BJ (cell line): ENCODE measurements at regions not wholly inside any gene's neighbourhood (a gene's known extent, or its start where the extent isn't known, plus 50 kb on each side); places are given as distances from the start of the nearest gene placed in this dataset.

Source experiments
- CTCF ChIA-PET: fragments of 350-600 bp; formaldehyde crosslinking; extraction: SDS; loops from one replicate; lab custom pipeline; 2021; ENCODE audit warnings: antibody characterized with exemption, inconsistent platforms; lab: Yijun Ruan, JAX
- POLR2A ChIA-PET: fragments of 300-600 bp; sonication (Branson Sonifier 250); formaldehyde crosslinking; extraction: SDS; loops from one replicate; lab custom pipeline; 2021; ENCODE audit warnings: antibody characterized with exemption; lab: Charles Lee
- DNase-seq: peaks from one replicate; pipeline ENCODE4 v3.0.0-alpha.2; 2011; ENCODE audit warnings: low read depth
- H3K27me3 ChIP-seq: 2 replicates; pipeline ENCODE4 v1.6.0; 2011; ENCODE audit warnings: low read length; ENCODE audit not compliant: control insufficient read depth, insufficient read depth
- H3K36me3 ChIP-seq: 2 replicates; pipeline ENCODE4 v1.5.1; 2011; ENCODE audit warnings: low read length; ENCODE audit not compliant: control insufficient read depth, insufficient read depth
- H3K4me3 ChIP-seq: 2 replicates; pipeline ENCODE4 v1.5.1; 2011; ENCODE audit warnings: low read depth, mild to moderate bottlenecking, control low read depth, low read length
- CTCF ChIP-seq: IDR thresholded peaks from 2 replicates; pipeline ENCODE4 v1.5.1; 2011; ENCODE audit warnings: low read depth, mild to moderate bottlenecking, control low read depth, inconsistent platforms, low read length, moderate library complexity; ENCODE audit not compliant: insufficient read depth

- TF ChIP-seq CTCF = no peak
- Histone ChIP-seq H3K4me3 (no peak overlapping the region), H3K27me3 (peaks cover 1% of the 10 kb centered on the region; the same call in 1 of the 2 replicates), H3K36me3 (no peaks in the 10 kb centered on the region)
- DNase-seq = no peak
- ChIA-PET POLR2A (no interaction called here), CTCF (no interaction called here)
Measured at GRCh38 chr18:24928301-24928878, 423.6 kb downstream of the ZNF521 start.

DNA sequence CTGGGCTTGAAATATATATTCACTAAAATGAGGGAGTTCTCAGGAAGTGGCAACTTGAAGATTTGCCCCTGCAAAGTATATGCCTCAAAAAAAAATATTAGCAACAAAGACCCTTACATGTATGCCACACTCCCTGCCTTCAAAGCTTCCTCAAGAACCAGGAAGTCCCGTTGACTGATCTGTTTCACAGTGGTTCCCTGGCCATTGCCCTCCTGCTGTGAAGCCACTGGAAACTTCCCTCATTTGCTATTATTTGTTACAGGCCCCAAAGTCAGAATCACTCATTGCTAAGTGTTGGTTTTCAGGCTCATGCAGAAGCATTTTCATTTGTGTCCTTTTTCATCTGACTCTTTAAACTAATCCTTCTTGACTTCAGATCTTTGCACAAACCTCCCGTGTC lies 421.5 kb downstream of the ZNF521 start:
- no peak overlapping the region for H3K4me3 ChIP-seq
- no peak for TF ChIP-seq CTCF
- POLR2A ChIA-PET = no interaction called here

DNA sequence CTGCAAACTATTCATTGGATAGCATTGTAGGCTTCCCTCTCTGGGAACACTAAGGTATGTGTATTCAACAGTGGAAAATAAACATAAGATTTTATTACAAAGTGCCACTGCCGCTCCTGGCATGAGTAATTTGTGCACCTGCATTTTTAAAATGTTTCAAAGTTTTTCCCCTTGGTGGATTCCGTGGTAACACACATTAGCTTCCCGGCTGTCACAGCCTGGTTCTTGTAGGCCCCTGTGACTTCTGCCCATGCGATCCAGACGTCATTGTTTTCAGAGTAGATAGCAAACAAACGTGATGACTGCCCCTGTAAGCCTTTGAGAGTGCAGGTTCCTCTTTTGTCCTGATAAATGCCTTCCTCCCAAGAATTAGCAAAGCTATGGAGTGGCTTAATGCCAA lies 421.0 kb downstream of the ZNF521 start:
- CTCF ChIA-PET = interaction anchor here (0.9 to 1.5 kb wide), 2 partner anchors 12 to 14 kb away, joined by 3 read pairs; no protein-coding TSS in a partner anchor
- no peaks in the 10 kb centered on the region for H3K36me3 ChIP-seq
- POLR2A ChIA-PET = no interaction called here
- no peak overlapping the region for H3K4me3 ChIP-seq
- H3K27me3 ChIP-seq = peaks cover 1% of the 10 kb centered on the region; the same call in 1 of the 2 replicates
- DNase-seq = no peak
- no peak for TF ChIP-seq CTCF

More for the DNA sequence above, 421.5 kb downstream of the ZNF521 start:
- no peaks in the 10 kb centered on the region for H3K36me3 ChIP-seq
- no peak for DNase-seq
- CTCF ChIA-PET = interaction anchor here (0.9 to 1.5 kb wide), 2 partner anchors 12 to 15 kb away, joined by 3 read pairs; no protein-coding TSS in a partner anchor
- peaks cover 1% of the 10 kb centered on the region; the same call in 1 of the 2 replicates for H3K27me3 ChIP-seq

DNA sequence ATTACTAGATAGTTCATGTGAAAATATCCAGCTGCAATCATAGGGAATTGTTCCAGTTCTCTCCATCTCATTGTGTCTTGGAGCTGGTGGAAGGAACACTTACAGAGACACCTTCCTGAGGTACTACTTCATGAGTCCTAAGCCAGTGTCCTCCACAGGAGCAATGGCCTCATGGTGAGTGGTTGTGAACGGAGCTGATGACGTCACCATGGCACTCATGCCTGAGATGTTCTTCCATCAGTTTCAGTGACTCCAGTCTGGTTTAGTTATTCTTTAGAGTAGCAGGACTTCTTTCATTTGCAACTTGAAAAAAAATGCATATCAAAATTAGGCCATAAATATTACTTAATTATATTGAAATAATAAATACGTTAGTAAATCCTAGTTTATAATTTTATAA lies 418.6 kb downstream of the ZNF521 start:
- Histone ChIP-seq H3K36me3 (no peaks in the 10 kb centered on the region), H3K27me3 (peaks cover 1% of the 10 kb centered on the region; the same call in 1 of the 2 replicates), H3K4me3 (no peak overlapping the region)
- CTCF ChIA-PET = no interaction called here
- POLR2A ChIA-PET = no interaction called here
- no peak for DNase-seq
- no peak for TF ChIP-seq CTCF

- no peak for DNase-seq
- ChIA-PET CTCF (interaction anchor here (1.1 kb wide), 1 partner anchor 11 kb away, joined by 4 read pairs; no protein-coding TSS in a partner anchor), POLR2A (no interaction called here)
- H3K36me3 ChIP-seq = no peaks in the 10 kb centered on the region
- no peak overlapping the region for H3K4me3 ChIP-seq
- no peak for TF ChIP-seq CTCF
- H3K27me3 ChIP-seq = no peaks in the 10 kb centered on the region; the same call in 1 of the 2 replicates
Measured at GRCh38 chr18:24934258-24934932, 417.6 kb downstream of the ZNF521 start.
